ENCODE measurements at regions not wholly inside any gene's neighbourhood (a gene's known extent, or its start where the extent isn't known, plus 50 kb on each side); places are given as distances from the start of the nearest gene placed in this dataset.

DNA sequence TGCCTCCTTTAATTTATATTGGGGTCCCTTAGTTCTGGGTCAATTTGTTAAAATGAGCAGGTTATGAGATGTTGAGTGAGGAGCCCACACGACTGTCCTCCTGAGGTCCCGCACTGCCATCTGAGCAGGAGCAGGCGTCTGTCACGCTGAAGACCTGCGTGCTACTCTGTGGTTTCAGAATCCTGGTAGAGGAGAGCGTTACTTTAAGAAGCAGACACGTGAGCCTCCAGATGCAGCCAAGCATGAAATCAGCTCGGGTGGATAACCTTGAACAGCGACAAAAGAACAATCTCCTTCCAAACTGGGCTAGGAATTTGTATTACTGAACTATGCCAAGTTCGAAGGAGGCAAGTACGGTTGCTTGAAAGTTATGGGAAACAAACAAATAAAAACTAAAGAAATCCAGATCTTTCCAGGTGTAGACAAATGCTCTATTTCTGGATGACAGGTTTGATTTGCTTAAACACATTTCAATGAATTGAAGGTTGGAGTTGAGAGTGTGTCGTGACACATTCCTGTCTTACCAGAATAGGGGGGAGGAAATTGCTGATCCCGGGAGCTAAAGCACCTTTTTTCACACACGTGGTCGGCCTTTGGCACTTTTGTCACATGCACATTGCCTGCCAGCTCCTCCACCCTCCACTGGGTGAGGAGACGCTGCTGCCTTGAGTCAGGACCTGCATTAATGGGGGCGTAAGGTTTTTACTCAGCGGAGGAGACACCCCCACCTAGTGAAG, 945.5 kb upstream of the SLC10A2 start (continued):
- no peak for TF ChIP-seq RCOR1 (IDR thresholded peaks at IDR 0.05; ENCODE audit: insufficient replicate concordance, low read length)
- no peak for TF ChIP-seq CHD1 (IDR thresholded peaks at IDR 0.05; ENCODE audit: low read depth, low read length)
- no peak for TF ChIP-seq MAFK (IDR thresholded peaks at IDR 0.05; ENCODE audit: low read depth, low read length)
- TF ChIP-seq MXI1 (IDR thresholded peaks at IDR 0.05; ENCODE audit: borderline replicate concordance, low read depth, low read length): no peak
- TF ChIP-seq FOS (IDR thresholded peaks at IDR 0.05; ENCODE audit: low read depth, low read length): no peak
- no peak for TF ChIP-seq POLR2A (IDR thresholded peaks at IDR 0.05; ENCODE audit: low read depth, low read length)

Measured in IMR-90 (cell line).